ENCODE measurements at regions not wholly inside any gene's neighbourhood (a gene's known extent, or its start where the extent isn't known, plus 50 kb on each side); places are given as distances from the start of the nearest gene placed in this dataset.

GRCh38 chr13:37954191-37954590 is 84.6 kb upstream of the TRPC4 start:
- ATAC-seq = no peak
- TF ChIP-seq BACH2 (CRISPR knock-in tag; IDR thresholded peaks at IDR 0.05; ENCODE audit: borderline replicate concordance) (no peak), ISL1 (CRISPR knock-in tag; IDR thresholded peaks at IDR 0.05) (no peak)

- no peak for ATAC-seq
- no peak for TF ChIP-seq ZNF565 (CRISPR knock-in tag; conservative IDR thresholded peaks at IDR 0.05; ENCODE audit: low read depth)
- no peak for TF ChIP-seq OSR1 (CRISPR knock-in tag; IDR thresholded peaks at IDR 0.05)
- no peak for TF ChIP-seq ESRRG (CRISPR knock-in tag; IDR thresholded peaks at IDR 0.05)
- TF ChIP-seq TCF4 (CRISPR knock-in tag; IDR thresholded peaks at IDR 0.05; ENCODE audit: borderline replicate concordance) = no peak
- TF ChIP-seq PATZ1 (CRISPR knock-in tag; IDR thresholded peaks at IDR 0.05; ENCODE audit: borderline replicate concordance) = no peak
- TF ChIP-seq CREB5 (CRISPR knock-in tag; IDR thresholded peaks at IDR 0.05; ENCODE audit: low read depth) = no peak
- no peak for TF ChIP-seq BACH2 (CRISPR knock-in tag; IDR thresholded peaks at IDR 0.05; ENCODE audit: borderline replicate concordance)
- no peak for TF ChIP-seq ZNF70 (CRISPR knock-in tag; IDR thresholded peaks at IDR 0.05)
- TF ChIP-seq CSDC2 (CRISPR knock-in tag; IDR thresholded peaks at IDR 0.05) = no peak
- no peak for TF ChIP-seq TOX (CRISPR knock-in tag; IDR thresholded peaks at IDR 0.05; ENCODE audit: borderline replicate concordance)
- TF ChIP-seq SNAI2 (CRISPR knock-in tag; IDR thresholded peaks at IDR 0.05) = no peak
- TF ChIP-seq CSRNP3 (CRISPR knock-in tag; IDR thresholded peaks at IDR 0.05) = no peak
- no peak for TF ChIP-seq ARNTL (CRISPR knock-in tag; IDR thresholded peaks at IDR 0.05; ENCODE audit: borderline replicate concordance, low read depth)
- TF ChIP-seq ZFP30 (CRISPR knock-in tag; IDR thresholded peaks at IDR 0.05) = no peak
- TF ChIP-seq POU6F1 (CRISPR knock-in tag; IDR thresholded peaks at IDR 0.05; ENCODE audit: borderline replicate concordance, low read depth) = no peak
- no peak for TF ChIP-seq GLIS3 (CRISPR knock-in tag; IDR thresholded peaks at IDR 0.05)
- no peak for TF ChIP-seq TSHZ2 (CRISPR knock-in tag; IDR thresholded peaks at IDR 0.05)
- TF ChIP-seq PPARA (CRISPR knock-in tag; IDR thresholded peaks at IDR 0.05; ENCODE audit: borderline replicate concordance) = no peak
- no peak for TF ChIP-seq ZNF8 (CRISPR knock-in tag; IDR thresholded peaks at IDR 0.05)
Measured at GRCh38 chr13:37953696-37954095, 84.1 kb upstream of the TRPC4 start.

- ATAC-seq = no peak
- TF ChIP-seq CSDC2 (CRISPR knock-in tag; IDR thresholded peaks at IDR 0.05) (no peak), PATZ1 (CRISPR knock-in tag; IDR thresholded peaks at IDR 0.05; ENCODE audit: borderline replicate concordance) (no peak), ZNF8 (CRISPR knock-in tag; IDR thresholded peaks at IDR 0.05) (no peak), BACH2 (CRISPR knock-in tag; IDR thresholded peaks at IDR 0.05; ENCODE audit: borderline replicate concordance) (no peak)
Measured at GRCh38 chr13:37950016-37950415, 80.4 kb upstream of the TRPC4 start.
